ENCODE measurements at regions not wholly inside any gene's neighbourhood (a gene's known extent, or its start where the extent isn't known, plus 50 kb on each side); places are given as distances from the start of the nearest gene placed in this dataset.

GRCh38 chr6:33965766-33966165 lies 162.0 kb upstream of the MLN start:
- no peak for TF ChIP-seq CTCF (IDR thresholded peaks at IDR 0.05)
- no peak for TF ChIP-seq POLR2A (IDR thresholded peaks at IDR 0.05)

Data from breast epithelium (tissue), 3 donors.